Hippocampal formation (tissue), 2 donors: ENCODE measurements at regions not wholly inside any gene's neighbourhood (a gene's known extent, or its start where the extent isn't known, plus 50 kb on each side); places are given as distances from the start of the nearest gene placed in this dataset.
A peak's percentile ranks its signal among the peaks of the same experiment; 100 is the strongest.
"Not testable (repeated sequence)": the region's sequence is repeated elsewhere in the genome, so short reads cannot be mapped to it uniquely, and the experiment has no call there.

ENCODE experiments used
- DNase-seq, 2 donors: peaks; one replicate each; lab custom pipeline; 2025; lab: John Stamatoyannopoulos, UW

DNA sequence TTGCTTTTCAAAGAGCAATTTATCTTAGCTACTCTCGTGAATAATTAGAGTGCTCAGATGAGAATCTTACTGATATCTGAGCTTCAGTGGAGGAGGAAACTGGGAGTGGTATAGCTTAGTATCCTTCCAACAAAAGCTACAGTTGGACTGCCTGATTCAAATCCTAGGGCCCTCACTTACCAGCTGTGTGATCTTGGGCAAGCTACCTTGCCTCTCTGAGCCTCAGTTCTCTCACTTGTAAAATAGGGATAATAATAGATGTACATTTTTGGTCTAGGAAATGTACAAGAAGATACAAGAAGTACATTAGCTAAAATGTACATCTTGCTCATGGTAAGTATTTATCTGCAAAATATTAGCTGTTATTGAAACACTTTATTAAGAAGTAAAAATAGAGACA lies 502.0 kb downstream of the HAPSTR1 start:
- no peak for DNase-seq

DNA sequence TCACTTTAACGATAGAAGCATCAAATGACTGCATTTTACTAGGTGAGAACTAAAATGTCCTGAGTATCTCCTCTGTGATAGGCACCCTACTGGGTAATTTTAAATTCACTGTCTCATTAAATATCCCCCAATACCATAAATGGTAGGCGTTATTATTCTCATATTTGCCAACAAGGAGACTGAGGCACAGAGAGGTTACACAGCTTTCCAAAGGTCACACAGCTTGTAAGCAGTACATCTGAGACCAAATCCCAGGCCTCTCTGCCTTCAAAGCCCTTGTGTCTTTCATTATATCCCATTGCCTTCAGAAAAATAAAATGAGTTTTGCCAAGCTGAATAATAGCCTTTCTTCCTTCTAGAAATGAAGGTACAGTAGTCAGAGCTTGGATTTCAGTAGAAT lies 502.6 kb downstream of the HAPSTR1 start:
- no peak for DNase-seq

DNA sequence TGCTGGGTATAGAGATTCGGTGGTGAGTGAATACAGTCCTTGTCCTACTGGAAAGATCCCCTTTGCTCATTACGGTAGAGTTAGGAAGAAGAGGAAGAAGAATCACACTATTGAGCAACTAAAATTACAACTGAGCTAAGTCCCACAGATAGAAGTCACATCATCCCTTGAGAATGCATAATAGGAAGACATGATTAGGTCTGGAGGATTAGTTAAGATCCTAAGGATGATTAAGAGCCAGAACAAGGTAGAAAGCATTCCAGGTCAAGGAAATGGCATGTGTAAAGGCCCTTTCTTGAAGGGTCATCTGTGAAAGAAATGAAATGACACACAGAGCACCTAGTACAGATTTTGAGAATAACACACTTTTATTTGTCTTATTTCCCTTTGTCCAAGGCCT lies 503.5 kb downstream of the HAPSTR1 start:
- DNase-seq = no peak

DNA sequence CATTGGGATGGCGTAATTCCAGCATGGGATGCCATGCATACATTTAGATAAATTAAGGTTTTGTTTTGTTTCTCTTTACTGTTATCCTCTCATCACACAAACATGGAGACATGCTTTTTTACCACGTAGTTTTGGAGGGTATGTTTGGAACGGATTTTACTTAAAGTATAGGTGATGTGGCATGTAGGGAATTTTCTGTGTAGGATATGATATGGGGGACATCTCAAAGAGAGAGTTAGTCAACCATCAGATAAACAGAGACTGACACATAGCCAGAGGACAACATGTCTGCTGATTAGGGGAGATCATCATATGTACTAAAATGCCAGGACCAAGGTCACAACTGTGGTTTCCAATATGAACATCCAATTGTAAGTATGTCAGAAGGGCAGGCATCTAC lies 503.9 kb downstream of the HAPSTR1 start:
- DNase-seq = no peak

DNA sequence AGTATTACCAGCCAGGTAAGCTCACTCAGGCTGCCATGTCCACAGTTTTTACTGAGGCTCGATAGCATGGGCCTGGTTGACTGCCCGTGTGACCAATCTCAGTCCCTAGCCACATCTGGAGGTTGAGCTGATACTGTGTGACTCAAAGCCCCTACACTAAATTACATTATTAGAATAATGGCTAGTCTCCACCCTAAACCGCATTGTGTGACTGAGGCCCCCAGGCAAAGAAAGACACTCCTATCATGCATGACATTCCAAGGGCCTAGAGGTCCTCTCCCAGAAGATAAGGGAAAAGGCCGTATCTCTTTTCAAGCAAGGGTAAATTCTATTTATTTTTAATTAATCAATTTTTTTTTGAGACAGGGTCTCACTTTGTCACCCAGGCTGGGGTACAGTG lies 505.3 kb downstream of the HAPSTR1 start:
- no peak for DNase-seq

DNA sequence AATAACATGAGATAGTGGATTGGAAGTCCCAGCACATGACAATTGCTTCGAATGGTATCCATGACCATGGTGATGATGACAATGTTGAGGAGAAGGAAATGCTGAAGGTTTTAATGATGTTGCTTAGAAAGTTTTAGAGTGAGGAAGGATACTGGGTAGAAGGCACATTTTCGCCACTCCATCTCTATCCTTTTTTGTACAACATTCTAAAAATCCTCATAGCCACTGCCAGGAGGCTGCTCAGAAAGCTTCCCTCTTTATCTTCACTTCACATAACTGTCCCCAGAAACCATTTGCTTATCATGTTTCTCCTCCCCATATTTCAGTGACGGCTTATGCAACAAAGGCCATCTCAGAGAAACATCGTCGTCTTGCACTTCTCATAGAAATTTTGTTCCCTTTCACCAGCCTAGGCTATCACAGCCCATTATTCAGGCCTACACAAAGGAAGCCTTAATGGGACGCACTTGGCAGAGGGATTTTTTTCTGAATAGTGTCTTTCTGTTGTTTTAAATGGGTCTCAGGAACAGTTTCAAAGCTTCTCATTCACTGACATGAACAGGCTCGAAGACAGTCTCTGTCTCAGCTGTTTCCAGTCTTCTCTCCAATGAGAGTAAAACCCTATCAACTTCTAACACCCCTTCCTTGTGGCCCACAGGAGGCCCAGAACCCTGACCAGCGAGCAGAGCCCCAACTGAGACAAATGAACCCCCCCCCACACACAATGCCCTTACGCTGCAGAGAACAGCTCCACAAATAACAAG lies 506.7 kb downstream of the HAPSTR1 start:
- peak; percentile 40 to 89 for DNase-seq

DNA sequence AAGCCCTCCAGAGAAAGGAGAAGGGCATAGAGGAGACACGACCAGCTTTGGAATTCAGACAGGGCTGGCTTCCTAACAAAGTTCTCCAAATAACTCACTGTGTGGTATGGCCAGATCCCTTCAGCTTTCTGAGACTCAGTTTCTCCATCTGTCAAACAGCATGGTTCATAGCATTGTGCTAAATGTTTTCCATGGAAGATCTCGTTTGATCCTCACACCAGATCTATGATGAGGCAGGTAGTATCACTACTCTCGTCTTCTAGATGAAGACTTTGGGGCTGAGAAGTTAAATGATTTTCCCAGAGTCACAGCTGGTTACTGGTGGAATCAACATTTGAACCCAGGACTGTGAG lies 507.3 kb downstream of the HAPSTR1 start:
- no peak for DNase-seq

DNA sequence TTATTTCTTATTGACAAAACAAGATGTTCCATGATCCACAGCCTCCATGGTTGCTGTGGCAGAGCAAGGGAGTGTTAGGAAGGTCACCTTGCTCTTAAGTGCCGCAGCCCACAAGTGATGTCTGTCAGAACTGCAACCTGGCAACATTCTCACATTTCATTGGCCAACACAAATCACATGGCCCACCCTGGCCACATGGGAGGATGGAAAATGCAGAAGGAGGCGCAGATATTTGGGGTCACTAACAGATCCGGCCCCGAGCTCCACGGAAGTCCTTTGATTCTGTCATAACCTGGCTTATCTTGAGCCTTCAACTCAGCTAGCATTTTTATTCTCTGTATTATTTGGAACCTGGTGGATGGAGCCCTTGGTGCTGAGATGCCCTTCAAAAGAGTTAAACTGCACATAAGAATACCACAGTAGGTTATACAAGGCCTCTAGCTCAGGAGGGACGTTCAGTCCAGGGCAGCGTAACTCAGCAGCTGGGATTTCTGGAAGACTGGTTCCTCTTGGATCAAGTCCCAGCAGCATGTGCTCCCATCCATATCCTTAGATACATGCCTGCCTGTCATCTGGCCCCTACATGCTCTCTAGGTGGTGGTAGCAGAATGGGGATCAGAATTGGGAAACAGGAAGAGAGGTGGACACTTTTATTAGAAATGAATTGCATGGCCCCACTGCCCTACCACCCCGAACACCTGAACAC lies 508.1 kb downstream of the HAPSTR1 start:
- no peak for DNase-seq

DNA sequence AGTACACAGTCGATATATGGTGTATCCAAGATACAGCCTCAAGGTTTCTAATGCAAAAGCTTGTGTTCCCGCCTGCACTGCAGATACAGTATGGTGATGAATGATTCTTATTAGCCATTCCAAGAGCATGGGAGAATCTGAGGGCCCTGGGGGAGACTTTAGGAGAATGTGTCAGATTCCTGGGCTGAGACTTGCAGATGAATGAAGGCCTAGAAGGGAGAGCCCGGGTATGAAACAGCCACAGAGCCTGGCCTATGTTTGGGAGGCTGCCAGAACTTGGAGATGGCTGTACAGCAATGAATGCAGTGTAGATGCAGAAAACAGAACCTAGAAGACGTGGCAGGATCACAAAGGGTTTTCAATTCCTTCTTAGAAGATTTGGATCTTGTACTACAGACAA lies 510.7 kb downstream of the HAPSTR1 start:
- DNase-seq = no peak

DNA sequence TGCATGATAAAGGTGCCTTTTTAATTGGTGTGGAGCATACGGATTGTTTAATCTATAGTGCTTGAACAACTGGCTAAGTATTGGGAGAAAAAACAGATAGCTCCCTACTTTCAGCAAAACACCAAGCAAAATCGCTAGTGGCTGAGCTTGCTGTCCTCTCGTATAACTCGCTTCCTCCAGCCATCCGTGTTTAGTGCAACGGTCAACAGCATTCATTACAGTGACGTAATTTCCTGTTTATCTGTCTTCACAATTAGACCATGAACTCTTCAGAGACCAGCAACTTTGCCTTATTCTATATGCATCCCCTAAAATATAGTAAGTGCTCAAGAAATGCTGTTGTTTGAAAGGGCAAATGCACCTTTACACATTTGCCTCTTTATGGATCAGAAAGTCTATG lies 511.9 kb downstream of the HAPSTR1 start:
- no peak for DNase-seq

DNA sequence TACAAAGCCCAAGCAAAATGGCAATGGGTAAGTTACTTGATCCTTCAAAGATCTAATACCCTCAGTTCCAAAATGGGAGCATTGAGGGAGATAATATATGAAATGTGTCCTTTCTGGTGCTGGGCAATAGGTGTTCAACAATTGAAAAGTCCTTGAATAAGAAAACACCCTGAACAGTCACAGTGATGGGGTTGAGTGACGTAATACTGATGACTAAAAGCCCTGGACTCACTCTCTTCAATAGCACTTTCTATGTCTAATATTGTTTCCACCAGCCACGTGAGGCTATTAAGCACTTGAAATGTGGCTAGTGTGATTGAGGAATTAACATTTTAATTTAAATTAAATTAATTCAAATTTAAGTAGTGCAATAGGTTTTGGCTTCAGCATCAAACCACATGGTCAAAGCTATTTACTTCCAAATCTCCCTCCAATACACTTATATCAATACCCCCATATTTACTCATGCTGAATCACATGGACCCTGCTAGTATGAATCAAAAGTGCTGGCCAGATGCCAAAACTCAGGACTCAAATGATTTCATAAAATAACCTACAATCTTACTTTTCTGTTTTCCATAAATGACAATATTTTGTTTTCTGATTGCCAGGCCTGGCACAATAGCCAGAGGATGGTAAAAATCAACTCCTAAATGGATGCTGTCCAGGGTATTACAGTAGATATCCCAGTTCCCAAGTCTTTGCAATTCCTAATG lies 516.2 kb downstream of the HAPSTR1 start:
- no peak for DNase-seq

DNA sequence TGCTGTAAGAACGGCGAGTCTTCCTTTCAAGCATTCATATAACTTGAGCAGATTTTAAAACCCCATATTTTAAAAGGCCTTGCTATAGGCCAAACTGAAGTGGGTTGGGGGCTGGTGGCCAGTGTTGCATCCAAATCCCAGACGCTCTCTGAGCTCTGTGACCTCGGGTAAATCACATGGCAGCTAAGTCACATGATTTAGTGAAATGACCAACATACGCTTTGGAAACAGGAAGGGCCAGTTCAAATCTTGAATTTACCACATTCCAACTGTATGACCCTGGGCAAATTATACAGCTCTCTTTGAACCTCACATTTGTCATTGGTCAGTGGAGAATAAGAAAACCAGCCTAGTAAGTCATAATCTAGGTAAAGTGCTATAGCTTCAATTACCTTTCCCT lies 519.3 kb downstream of the HAPSTR1 start:
- DNase-seq = no peak

DNA sequence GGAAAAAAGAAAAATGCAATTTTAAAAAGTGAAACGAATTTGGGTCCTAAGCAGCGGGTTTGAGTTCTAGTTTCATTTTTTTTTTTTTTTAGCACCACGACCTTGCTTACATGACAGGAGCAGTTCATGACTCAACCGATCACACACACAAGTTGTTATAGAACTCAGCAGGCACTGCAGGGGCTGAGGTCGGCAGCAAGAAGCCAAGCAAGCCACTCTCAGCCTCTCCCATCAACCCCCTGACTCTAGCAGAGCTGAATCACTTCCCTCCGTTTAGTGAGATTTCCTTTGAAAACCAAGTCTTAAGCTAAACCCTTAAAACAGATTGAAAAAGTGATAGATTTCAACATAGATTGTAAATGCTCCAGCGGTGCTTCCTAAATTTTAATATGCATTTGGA lies 520.8 kb downstream of the HAPSTR1 start:
- no peak for DNase-seq

DNA sequence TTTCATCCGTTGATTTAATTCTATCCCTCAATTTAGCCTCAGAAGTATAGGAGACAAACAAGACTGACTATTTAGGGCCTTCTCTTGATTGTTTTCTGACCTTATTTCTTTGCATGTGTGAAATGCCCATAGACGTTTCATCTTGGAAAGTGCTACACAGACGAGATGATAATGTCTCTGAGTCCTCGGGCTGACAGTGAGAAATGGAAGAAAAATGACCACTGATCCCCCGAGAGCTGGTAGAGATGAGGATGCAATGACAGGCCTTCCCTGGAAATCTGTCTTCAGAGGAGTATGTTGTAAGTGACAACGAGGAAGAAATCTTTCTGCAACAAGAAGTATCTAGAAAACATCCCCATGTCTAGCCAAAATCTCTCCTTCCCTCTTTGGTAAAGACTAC lies 522.9 kb downstream of the HAPSTR1 start:
- no peak for DNase-seq

DNA sequence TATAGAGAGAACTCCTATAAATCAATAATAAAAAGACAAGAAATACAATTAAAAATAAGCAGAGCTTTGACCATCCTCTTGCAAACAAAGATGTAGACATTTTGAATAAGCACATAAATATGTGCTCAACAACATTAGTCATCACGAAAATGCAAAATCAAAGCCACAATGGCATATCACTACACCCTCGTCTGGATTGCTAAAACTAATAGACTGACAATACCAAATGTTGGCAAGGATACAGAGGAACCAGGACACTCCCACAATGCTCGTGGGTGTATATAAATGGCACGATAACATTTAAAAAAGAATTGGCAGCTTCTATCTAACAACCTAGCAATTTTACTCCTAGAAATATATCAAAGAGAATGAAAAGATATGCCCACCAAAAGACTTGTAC lies 530.8 kb downstream of the HAPSTR1 start:
- DNase-seq = peak in 1 of 2 donors; percentile 1

DNA sequence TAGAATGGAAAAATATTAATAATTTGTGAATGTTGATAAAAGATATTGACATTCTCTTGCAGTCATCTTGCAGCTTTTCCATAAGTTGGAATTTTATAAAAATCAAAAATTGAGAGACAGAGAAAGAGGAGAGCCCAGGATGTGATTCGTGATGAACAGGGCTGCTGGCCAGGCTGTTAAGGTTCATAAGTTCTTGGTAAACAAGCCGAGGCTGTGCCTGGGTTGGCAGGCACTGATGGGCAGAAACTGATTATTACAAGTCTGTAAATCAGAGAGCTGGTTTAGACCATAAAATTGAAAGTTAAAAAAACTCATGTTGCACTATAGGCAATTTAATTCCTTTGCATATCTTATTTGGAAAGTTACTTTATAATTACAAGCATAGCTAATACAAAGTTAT lies 533.7 kb downstream of the HAPSTR1 start:
- no peak for DNase-seq

DNA sequence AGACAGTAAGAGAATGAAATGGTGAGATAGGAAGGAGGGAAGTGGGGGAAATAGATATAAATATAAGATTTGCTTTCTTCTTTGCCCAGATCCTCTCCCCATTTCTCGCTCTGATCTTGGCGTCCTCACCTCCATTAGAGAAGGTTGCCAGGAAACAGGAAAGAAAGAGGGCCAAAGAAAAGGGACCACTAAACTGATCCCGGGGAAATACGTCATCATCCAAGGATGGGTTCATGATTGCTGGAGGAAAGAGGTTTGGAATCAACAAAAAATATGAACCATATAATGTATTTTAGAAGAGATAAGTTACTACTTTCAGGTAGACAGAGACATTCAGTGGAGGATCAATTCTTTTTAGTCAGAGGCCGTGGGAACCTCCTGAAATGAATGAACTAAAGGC lies 536.0 kb downstream of the HAPSTR1 start:
- no peak for DNase-seq

DNA sequence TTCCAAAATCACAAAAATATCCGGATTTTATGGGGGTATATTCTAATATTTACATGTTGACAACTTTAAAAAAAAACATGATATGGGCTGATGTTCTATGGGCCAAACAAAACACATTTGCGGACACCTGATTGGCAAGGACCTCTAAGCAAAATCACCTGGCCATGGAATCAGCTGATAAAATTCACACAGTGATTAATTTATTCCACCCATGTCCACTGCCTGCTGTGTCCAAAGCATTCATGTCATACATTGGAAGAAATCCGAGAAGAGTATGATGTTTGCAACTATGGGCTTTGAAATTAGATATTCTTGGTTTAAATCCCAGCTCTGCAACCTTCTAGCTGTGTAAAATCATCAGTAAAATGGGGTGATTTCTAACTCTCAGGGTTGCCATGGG lies 538.7 kb downstream of the HAPSTR1 start:
- no peak for DNase-seq

DNA sequence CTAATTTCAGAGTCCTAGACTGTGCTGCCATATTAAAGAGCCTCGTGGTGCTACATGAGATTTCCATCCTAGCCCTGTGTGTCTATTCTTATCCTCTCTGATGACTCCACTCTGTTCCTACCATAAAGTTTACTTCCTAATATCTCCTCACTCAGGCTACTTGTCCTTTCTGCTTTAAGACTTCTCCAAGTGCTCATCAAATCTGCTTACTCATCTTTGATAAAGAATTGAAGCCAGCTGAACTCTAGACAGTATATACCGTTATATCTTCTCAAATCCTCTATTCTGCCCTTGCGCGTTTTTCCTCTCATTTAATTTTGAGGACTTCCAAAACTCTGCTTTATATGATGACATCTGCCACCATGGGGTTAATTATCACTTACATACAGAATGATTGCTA lies 539.5 kb downstream of the HAPSTR1 start:
- no peak for DNase-seq

DNA sequence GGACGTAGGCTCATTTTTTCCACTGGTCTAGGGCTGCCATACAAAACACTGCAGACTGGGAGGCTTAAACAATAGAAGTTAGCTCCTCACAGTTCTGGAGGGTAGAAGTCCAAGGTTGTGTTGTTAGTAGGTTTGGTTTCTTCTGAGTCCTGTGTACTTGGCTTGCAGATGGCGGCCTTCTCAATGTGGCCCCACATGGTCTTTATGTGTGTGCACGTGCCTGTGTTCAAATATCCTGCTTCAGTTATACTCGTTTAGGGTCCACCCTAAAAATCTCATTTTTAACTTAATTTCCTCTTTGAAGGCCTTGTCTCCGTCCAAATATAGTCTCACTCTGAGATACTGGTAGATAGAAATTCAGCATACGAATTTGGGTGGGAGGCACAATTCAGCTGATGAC lies 542.4 kb downstream of the HAPSTR1 start:
- no peak for DNase-seq

DNA sequence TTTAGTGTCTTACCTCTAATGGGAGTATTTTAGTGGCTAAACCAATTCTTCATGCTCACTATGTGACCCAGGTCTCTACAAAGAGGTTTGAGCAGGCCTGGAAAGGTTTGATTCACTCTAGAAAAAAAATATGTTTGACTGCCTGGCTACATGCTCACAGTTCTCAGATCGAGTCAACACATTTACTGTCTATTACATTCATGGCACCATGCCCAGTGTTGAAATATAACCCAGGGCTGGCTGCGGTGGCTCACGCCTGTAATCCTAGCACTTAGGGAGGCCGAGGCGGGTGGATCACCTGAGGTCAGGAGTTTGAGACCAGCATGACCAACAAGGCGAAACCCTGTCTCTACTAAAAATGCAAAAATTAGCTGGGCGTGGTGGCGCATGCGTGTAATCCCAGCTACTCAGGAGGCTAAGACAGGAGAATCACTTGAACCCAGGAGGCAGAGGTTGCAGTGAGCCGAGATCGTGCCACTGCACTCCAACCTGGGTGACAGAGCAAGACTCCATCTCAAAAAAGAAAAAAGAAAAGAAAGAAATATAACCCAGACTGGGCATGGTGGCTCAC lies 543.8 kb downstream of the HAPSTR1 start:
- DNase-seq = not testable (repeated sequence)

DNA sequence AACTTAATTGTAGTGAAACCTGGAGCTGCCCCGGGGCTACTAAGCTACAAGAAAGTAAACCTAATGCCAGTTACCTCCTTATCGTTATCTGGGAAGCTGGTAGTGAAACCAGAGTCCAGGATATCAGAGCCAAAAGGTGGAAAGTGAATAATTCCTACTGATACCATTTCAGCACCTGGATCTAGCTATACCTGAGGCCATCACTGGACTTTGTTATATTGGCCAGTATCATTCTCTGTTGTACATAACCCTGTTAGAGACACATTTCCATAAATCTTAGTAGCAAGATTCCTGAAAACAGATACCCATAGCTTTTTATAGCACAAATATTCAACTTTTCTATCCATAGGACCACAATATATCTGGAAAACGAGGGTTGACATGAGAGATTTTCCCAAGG lies 538.0 kb downstream of the GRIN2A start:
- DNase-seq = no peak

DNA sequence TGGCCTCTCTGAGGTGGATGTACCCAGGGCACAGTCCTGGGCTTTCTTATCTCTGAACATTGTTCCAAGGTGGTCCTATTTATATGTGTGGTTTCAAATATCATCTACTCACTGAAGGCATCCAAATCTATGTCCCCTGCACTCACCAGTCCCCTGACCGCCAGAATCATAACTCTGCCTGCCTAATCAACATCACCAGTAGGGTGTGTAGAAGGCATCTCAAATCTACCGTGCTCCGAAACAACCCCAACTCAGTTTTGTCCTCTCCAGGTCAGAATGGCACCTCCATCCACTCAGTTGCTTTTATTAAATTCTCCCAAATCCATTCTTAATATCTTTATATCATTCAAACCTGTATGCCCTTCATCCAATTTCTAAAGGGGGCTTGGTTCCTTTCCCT lies 536.3 kb downstream of the GRIN2A start:
- DNase-seq = no peak
